Suppressor macrophage treated with lipopolysaccharide for 4 hours (primary cell): ENCODE measurements at regions not wholly inside any gene's neighbourhood (a gene's known extent, or its start where the extent isn't known, plus 50 kb on each side); places are given as distances from the start of the nearest gene placed in this dataset.

Experiments
- DNase-seq: peaks from one replicate; pipeline ENCODE4 v3.0.0-alpha.2; 2020

GRCh38 chr12:54711669-54712068, 63.5 kb upstream of the DCD start:
- no peak for DNase-seq

GRCh38 chr12:54708826-54709225, 60.7 kb upstream of the DCD start:
- peak; percentile 84 for DNase-seq

- peak; percentile 56 for DNase-seq
Measured at GRCh38 chr12:54704202-54704601, 56.0 kb upstream of the DCD start.

GRCh38 chr12:54701940-54702592, 53.9 kb upstream of the DCD start:
- peak; percentile 77 for DNase-seq

- no peak for DNase-seq
Measured at GRCh38 chr12:54700849-54701248, 52.7 kb upstream of the DCD start.

GRCh38 chr12:54700301-54700700, 52.1 kb upstream of the DCD start:
- DNase-seq, result no peak
